NT2/D1 (cell line): ENCODE measurements at regions not wholly inside any gene's neighbourhood (a gene's known extent, or its start where the extent isn't known, plus 50 kb on each side); places are given as distances from the start of the nearest gene placed in this dataset.
"Not testable (repeated sequence)": the region's sequence is repeated elsewhere in the genome, so short reads cannot be mapped to it uniquely, and the experiment has no call there.

Experiments
- YY1 ChIP-seq: IDR thresholded peaks from 2 replicates; pipeline ENCODE4 v1.6.1; 2011; ENCODE audit not compliant: insufficient read length, insufficient read depth
- ZNF274 ChIP-seq: IDR thresholded peaks from 2 replicates; pipeline ENCODE4 v1.6.1; 2011; ENCODE audit warnings: mild to moderate bottlenecking, low read depth, low read length

- not testable (repeated sequence) for TF ChIP-seq YY1, ZNF274
Measured at GRCh38 chr17:64719517-64719916, 57.4 kb upstream of the SMURF2 start.
